Esophagus squamous epithelium (tissue), 4 donors: ENCODE measurements at regions not wholly inside any gene's neighbourhood (a gene's known extent, or its start where the extent isn't known, plus 50 kb on each side); places are given as distances from the start of the nearest gene placed in this dataset.

Experiments
- POLR2A ChIP-seq, 4 donors: fragments of 450-650 bp; IDR thresholded peaks; one replicate each; pipeline ENCODE4 v1.6.1; 2017; ENCODE audit warnings: antibody characterized with exemption in 4 of 4, mild to moderate bottlenecking in 4 of 4, moderate library complexity in 3 of 4
- TF ChIP-seq, protein P1 (sequence below), 6 experiments: fragments of 450-650 bp in 4 of 6; fragments of 200-600 bp in 2 of 6; sonication (generic) in 2 of 6; IDR thresholded peaks; one replicate each; pipeline ENCODE4 v1.5.1; 2016 to 2019; ENCODE audit warnings: antibody characterized with exemption in 6 of 6, mild to moderate bottlenecking in 4 of 6, moderate library complexity in 4 of 6

DNA sequence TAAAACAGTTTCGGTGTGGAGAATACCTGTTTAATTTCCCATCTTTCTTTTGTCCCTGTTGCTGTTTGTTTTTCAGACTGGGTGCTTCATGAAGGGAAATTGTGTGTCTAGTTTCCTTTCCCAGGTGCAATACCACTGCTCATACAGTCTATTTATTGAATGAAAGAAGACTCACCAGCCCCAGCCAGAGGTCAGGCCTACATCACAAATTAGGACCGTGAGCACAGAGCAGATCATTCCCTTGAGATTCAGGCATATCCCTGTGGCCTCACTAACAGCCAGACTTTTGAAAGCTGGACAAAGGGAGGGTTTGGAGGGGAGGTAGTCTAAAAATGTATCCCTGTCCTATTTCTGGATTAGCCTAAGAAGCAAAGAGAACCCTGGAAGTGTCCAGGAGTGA is 278.9 kb downstream of the IRS1 start:
- TF ChIP-seq, protein P1, sequence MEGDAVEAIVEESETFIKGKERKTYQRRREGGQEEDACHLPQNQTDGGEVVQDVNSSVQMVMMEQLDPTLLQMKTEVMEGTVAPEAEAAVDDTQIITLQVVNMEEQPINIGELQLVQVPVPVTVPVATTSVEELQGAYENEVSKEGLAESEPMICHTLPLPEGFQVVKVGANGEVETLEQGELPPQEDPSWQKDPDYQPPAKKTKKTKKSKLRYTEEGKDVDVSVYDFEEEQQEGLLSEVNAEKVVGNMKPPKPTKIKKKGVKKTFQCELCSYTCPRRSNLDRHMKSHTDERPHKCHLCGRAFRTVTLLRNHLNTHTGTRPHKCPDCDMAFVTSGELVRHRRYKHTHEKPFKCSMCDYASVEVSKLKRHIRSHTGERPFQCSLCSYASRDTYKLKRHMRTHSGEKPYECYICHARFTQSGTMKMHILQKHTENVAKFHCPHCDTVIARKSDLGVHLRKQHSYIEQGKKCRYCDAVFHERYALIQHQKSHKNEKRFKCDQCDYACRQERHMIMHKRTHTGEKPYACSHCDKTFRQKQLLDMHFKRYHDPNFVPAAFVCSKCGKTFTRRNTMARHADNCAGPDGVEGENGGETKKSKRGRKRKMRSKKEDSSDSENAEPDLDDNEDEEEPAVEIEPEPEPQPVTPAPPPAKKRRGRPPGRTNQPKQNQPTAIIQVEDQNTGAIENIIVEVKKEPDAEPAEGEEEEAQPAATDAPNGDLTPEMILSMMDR (IDR thresholded peaks at IDR 0.05) = no peak
- TF ChIP-seq POLR2A (IDR thresholded peaks at IDR 0.05) = no peak
